Kasumi-1 (cell line): ENCODE measurements at regions not wholly inside any gene's neighbourhood (a gene's known extent, or its start where the extent isn't known, plus 50 kb on each side); places are given as distances from the start of the nearest gene placed in this dataset.

Source experiments
- DNase-seq, 2 experiments: peaks; one replicate each; lab custom pipeline; 2025; lab: John Stamatoyannopoulos, UW

GRCh38 chr21:41651830-41652229, 115.0 kb downstream of the RIPK4 start:
- no peak for DNase-seq

DNA sequence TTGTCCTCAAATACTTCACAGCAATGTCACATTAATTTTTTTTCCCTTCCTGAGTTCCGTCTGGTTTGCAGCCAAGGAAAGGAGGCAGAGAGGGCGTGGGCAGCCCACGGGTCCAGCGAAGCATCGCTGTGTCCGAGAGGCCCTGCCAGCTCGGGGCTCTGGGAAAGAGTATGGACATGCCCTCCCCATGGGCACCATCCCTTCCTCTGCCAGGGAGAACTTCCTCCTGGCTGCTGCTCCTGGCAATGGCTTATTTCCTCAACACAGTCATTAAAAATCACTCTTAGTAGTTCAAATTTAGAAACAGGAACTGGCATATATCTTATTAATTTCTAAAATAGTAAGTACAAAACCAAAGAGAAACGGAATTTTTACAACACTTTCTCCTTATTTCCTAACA, 115.4 kb downstream of the RIPK4 start:
- DNase-seq = peak; percentile 15 to 18

DNA sequence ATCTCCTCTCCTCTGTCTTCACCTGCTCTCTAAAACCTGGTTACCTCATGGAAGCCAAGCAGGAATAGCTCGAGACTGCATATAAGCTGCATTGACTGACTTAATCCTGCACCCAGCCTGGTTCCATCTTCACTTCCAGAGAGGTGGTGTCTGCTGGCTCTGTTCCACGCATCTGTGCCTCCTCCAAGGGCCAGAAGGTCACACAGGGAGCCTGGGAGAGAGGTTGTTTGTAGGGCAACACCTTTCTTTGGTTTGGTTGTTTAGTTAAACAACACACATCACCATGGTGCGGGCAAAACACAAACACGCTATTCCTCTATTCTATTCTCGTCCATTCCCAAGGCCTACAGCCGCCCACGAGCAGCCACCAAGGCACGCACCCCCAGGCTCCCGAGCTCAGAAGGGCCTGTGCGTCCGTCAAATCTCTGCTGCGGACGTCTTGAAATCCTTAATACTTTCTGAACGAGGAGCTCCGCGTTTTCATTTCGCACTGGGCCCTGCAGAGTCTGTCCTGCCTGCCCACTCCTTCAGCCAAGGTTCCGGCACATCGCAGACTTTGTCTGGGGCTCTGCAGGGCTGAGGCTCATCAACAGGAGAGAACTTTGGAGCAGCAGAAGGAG, 116.2 kb downstream of the RIPK4 start:
- no peak for DNase-seq

GRCh38 chr21:41648591-41649031, 118.2 kb downstream of the RIPK4 start:
- no peak for DNase-seq

GRCh38 chr21:41647806-41648561, 118.9 kb downstream of the RIPK4 start:
- DNase-seq = no peak

GRCh38 chr21:41643246-41643966, 123.4 kb downstream of the RIPK4 start:
- DNase-seq = no peak

DNA sequence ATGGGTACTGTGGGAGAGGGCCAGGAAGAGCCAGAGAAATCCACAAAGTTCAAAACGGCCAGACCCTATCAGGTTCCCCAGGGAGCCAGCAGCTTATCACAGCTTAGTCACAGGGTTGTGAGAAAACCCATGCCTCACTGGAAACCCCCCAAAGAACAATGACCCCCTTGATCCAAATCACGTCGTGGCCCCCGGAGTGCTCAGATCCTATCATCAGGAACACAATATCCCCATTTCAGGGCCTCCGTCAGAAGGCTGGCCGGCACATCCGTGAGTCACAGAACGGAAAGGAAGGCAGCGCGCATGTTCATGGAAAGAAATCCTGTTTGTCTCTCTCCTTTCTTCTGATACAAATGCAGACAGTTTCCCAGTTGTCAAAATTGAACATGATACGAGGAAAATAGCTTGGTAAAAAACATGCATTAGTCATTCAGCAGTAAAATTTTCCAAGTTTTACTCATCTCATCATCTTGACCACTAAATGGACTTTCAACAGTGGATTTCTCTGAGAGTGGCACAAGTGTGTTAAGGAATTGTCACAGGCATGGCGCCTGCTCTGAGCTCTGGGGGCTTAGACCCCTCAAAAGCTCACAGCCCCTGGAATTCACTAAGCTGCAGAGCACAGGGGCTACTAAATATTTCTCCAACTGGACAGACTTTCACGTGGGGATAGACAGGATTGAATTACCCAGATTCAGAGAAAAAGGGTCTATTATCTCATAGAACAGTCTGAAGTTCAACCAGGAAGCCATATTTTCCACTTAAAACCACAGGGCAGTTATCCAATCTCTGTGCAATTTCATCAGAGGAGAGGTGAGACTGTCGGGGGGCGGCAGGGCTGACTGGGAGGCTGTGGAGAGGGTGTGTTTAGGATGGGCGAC, 124.8 kb downstream of the RIPK4 start:
- DNase-seq = no peak

DNA sequence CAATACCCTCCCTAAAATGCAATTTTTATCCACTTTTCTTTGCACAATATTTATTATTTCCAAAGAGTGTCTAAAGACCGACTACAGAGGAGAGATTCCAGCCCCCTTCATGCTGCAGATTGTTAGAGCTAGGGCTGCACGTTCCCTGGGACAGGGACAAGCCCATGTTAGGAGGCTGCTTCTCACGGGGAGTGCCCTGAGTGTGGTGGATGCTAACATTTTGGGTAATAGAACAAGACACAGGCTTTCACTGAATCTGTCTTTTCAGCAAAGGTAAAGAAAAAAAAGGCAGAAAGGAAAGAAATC, 125.4 kb downstream of the RIPK4 start:
- DNase-seq = no peak

DNA sequence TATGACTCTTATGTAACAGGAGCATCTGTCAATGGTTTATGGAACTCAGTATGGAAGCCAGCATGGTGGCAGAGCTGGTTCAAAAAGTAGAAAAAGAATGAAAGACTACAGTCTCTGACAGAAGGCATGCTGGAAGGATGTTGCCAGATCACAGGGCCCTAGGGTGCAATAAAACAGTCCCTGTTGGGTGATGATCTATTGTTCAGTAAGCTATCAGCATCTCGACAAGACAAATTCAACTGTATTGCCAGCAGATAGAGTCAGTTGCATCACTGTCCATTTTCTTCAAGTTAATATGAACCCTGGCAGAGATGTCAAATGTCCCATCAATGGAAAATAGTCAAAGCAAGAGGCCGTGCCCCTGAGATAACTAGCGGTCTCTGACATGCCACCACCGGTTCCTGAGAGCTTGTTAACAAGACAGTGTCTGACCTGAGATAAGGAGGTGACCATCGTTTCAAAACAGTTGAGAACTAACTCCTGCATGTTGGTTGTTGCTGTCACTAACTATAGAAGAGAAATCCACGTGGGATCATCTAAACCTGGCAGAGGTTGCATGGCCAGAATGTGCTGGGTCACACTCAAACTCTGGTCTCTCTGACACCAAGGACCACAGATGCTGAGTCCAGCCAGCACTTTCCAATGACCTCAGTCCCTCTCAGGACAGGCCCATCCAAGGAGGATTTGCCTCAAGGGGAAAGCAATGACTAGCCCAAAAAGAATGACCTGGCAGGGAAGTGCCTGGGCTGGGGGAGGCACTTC, 125.9 kb downstream of the RIPK4 start:
- no peak for DNase-seq

DNA sequence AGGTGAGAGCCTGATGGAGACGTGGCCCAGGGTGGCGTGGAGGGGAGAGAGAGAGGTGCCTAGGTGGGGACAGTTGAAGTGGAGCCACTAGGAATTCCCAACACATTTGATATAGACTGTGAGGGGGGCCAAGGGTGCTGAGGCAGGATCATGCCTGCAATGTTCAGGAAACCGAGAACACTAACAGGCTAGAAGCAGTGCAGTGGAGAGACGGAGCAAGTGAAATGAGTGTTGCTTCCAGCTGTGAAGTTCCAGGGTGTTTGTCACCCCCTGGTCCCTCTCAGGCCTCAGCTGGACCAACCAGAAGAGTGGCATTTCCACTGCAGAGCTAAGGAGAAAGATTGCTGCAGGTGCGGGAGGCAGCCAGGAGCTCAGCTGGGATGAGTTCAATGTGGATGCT, 127.1 kb downstream of the RIPK4 start:
- no peak for DNase-seq

DNA sequence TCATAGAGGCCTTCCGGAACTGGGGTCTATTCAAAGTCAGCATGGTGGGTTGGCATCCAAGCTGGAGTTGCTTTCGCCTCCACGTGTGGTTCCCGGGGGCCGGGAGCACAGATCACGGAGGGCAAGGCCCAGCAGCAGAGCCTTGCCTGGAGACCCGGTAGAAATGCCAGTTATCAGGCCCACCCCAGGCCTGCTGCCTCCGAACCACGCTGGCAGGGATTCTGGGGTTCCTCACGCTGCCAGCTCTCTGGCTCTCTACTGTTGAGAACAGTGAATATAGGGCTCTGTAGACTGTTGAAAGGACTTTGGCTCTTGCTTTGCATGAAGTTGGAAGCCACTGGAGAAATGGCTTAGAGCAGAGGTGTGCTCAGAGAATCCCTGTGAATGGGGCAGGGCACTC, 127.5 kb downstream of the RIPK4 start:
- no peak for DNase-seq

DNA sequence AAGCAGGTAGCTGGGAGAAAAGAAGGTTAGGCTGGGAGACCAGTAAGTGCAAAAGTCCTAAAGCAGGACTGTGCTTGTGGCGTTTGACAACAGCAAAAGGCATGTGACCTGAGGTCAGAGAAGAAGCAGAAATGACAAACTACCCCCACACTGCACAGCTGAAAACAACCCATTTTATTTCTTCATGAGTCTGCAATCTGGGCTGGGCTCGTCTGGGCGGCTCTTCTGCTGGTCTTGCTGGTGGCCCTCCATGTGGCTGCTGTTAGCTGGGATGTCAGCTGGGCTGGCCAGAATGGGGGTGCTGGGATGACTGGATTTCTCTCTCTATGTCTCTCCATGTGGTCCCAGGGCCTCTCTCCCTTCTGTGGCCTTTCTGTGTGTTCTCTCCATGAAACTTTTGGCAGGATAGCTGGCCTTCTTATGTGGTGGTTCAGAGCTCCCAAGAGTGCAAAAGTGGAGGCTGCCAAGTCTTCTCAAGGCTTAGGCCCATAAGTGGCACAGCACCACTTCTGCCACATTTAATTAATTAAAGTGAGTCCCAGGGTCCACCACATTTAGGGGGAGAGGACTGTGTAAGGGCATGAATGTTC, 128.6 kb downstream of the RIPK4 start:
- no peak for DNase-seq

DNA sequence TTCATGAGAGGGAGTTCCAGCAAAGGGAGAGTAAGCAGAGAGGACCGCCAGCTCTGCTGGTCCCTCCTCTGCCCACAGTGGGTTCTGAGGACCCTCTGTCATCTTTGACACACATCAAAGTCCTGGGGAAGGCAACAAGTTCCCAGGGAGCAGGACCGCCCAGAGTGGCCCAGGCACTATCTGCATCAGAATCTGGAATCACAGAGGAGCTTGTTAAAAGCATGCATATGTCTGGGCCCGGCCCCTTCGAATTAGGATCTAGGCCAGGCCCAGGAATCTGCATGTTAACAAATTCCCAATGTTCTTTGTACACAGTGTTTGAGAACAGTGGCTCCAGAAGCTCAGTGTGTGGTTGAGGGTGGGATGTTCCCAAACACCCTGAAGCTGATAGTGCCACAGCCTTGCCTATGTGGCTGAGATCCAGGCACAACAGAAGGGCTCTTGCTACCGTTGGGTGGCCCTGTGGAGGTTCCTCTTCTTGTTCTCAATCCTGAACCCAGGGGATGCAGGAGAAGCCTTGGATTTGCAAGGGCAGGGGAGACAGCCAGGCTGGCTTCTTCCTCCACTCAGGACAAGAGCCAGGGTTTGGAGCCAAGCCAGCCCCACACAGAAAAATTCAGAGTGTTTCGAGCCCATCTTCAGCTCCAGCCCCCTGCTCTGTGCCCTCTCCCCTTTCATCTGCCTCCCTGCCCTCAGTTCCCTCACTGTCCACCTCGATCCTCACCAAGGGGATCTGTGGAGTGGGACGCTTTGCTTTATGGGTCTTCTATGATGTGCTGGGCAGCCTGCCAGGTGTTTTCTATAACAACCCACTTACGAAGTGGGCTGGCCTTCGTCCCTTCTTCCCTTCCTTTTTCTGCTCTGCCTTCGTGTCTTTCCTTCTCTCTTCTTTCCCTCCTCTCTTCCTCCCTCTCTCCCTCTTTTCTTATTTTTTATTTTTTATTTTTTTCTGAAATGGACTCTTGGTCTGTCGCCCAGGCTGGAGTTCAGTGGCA, 129.0 kb upstream of the TMPRSS2 start:
- DNase-seq = no peak

DNA sequence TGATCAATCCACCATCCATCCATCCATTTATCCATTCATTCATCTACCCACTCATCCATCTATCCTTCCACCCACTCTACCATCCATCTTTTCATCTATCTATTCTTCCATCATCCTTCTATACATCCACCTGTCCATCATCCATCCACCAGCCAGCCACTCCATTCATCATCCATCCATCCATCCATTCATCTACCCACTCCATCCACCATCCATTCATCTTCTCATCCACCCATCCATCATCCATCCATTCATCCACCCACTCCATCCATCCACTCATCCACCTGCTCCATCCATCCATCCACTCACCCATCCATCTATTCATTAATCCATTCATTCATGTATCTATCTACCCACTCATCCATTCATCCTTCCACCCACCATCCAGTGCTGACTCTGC, 127.9 kb upstream of the TMPRSS2 start:
- no peak for DNase-seq

DNA sequence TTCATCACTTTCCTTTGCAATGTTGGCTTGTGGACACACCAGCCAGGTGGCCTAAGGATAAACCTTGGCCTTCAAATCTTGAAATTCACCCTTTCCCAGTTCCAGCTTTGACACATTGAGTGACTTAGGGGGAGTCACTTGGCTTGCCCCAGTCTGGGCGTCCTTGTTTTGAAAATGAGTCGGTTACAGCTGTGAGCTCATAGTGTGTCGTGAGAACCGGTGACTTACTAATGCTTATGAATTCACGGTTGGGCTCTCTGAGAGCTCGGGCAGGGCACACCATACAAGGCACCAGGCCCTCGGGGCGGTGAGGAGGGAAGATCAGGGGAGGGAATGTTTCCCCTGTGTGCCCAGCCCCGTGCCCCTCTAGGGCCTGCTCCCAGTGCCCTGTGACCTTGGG, 126.9 kb upstream of the TMPRSS2 start:
- DNase-seq = no peak

- no peak for DNase-seq
Observed at GRCh38 chr21:41634211-41634694, 126.3 kb upstream of the TMPRSS2 start.

- no peak for DNase-seq
Observed at GRCh38 chr21:41633627-41634026, 125.7 kb upstream of the TMPRSS2 start.

DNA sequence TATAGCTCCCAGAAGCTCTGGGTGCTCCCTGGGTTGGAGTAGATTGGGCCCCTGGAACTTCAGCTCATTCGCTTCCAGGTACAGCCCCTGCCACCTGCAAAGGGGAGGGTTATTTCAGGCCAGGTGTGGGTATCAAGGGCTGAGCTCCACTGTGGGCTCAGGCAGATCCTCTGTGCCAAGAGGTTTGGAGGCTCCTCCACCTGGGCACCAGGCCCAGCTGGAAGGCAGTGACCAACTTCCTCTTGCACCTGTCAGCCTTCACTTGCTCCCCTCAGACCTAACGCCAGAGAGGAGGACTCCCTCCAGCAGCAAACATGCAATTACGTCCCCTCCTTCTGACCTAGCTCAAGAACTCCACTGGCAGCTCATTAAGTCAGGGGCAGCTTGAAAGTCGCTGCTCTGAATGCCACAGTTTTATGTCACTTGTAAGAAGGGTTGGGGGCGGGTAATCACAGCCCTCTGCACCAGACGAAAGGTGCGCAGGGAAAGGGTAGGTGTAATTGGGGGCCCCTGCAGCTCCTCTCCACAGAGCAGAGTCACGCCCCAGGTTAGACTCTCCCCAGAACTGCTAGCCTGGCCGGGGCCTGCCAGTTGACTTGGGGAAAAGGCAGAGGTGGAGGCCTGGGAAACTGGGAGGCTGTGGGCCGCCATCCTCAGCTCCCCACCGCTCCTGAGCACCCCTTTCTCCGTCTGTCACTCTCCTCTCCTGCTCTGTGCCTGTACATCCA, 125.0 kb upstream of the TMPRSS2 start:
- DNase-seq = no peak
